RPMI7951 (cell line): ENCODE measurements at regions not wholly inside any gene's neighbourhood (a gene's known extent, or its start where the extent isn't known, plus 50 kb on each side); places are given as distances from the start of the nearest gene placed in this dataset.
A peak's percentile ranks its signal among the peaks of the same experiment; 100 is the strongest.

Experiments
- DNase-seq: peaks from one replicate; pipeline ENCODE4 v3.0.0-alpha.2; 2012; ENCODE audit warnings: low read depth

DNA sequence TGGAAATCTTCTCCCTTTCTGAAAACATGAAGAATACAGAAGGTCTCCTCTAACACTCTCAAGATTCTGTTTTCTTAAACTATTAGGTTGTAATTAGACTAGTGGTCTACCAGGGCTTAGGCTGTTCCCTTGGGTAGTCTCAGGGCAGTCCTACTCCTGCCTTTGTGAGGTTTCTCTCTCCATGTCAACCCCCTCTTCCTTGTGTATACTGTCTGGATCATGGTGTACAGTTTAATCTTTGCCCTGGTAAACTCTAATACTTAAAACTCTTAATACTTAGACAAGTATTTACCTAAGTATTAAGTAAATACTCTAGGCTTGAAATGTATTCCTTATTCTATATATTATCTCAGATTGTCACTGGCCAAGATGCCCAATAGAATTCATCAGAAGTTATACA, 480.3 kb upstream of the TNP1 start:
- no peak for DNase-seq

DNA sequence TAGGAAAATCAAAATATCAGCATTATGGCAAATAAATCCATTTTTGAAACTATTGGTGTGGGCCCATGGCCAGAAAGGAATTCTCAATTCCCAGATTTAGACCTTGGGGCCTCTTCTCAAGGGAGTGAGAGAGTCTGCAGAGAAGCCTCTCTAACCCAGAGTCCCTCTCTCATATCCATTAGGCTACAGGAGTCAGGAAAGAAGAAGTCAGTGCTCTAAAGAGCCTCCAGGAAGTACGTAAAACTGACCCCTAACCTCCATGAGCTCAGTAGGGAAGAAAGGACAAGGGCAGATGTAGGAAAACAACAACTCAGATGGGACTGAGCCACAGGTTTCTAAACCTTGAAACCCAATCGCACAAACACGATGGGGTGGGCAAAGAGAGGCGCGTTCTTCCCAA, 479.9 kb upstream of the TNP1 start:
- DNase-seq, result no peak

DNA sequence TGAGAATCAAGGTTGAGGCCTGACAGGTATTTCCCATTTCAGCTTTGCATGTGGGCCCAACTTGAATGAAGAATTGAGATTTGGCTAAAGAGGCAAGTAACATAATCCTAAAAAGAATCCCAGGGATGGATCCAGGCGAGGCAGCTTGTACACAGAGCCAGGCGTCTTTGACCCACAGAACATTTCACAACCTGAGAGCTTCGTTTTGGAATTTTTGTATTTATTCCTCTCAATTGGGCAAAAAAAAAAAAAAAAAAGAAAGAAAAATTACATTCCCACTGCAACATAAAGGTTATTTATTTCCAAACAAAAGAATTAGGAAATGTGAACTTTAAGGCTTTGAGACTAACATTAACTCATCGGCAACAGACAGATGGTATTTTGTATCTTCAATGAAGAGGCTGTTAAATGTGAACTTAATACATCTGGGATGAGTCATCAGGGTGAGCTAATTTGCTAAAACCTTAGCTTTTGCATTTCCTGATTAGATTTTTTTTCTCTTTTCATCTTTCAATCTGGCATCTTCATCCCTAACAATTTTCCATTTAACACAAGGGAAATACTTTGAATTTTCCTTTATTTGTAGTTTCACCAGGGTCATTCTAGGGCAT, 478.5 kb upstream of the TNP1 start:
- DNase-seq, result peak; percentile 86

DNA sequence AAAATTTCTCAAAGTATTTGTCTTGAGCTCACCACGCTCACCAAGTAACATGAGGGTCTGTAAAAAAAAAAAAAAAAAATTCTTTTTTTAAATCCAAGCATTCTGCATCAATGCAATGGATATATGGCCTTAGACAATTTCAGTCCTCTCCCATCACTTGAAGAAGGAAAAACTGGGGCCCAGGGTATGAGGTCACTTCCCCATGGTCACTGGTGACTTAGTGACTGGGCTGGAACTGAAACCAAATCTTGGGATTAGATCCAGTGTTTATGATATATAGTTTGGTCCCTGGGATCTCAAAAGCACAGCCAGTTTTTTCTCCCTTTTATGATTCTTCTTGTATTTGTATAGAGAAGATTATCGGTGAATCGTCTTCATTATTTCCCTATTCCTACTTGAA, 477.9 kb upstream of the TNP1 start:
- DNase-seq, result peak; percentile 48

DNA sequence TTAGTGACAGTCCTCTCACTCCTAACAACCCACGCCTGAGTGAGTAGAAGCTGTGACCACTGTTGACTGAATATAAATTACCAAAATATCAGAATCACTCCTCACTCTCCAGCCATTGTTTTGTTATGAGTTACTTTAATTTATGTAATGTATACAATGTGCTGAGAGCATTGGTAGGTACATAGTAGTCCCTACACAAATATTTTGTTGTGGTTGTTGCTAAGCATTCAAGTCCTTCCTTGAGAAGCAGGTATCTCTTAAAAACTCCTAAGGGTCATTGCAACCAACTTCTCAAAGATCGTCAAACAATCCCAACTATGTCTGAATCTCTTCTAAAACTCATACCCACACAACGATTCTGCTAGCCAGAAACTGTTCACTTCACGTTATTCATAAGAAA, 476.8 kb upstream of the TNP1 start:
- no peak for DNase-seq

DNA sequence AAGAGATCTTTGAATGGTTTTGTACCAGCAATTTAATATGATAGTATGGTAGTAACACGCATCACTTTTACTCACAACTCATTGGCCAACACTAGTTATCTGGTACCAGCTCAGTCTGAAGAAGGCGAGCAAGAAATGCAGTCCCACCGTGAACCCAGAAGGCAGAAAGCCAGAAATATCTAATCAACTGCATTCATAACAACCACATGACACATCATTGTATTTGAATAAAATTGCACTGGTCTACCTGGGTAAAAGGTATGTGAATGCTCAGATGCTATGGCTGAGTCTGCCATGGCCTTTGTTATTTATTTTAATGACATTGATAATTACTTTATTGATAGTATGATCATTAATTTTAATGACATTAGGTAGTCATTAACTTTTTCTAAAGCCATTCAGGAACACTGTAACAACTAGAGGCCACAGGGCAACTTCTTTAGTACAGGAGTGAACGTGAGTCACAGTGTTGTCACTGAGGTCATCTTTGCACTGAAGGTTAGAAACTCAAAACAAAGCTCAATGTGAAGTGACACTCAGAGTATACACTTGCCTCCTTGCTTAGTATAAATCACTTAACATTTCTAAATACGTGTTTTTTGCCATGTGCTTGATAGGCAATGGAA, 475.6 kb upstream of the TNP1 start:
- DNase-seq, result peak; percentile 42

DNA sequence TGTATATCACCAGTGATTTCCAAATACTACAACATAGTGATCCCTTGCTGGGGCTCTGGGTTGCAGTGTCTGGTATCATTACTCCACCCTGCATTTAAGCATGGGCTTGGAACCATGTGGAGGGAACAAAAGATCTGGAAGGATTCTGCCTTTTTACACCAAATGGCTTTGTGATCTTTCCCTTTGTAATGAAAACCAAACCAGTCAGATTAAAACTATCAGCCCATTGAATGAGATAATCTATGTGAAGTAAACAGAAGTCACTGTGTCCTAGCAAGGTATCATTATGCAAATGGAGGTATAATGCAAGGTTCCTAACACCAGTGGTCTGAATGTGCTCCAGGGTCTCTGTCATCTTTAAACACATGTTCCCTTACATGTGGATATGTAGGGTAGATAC, 474.7 kb upstream of the TNP1 start:
- no peak for DNase-seq

DNA sequence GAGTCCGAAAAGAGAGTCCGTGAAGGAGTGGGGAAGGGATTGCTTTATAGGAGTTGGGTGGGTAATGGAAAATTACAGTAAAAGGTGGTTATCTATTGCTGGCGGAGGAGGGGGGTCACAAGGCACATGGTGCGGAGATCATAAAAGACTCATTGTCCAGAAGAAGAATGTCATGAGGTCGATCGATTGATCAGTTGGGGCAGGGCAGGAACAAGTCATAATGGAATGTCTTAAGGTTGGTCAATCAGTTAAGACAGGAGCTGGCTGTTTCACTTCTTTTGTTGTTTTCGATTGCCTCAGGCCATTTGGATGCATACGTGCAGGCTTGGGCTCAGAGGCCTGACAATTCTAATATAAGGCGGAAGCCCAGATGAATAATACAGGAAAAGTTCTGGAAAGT, 473.0 kb upstream of the TNP1 start:
- DNase-seq, result no peak

DNA sequence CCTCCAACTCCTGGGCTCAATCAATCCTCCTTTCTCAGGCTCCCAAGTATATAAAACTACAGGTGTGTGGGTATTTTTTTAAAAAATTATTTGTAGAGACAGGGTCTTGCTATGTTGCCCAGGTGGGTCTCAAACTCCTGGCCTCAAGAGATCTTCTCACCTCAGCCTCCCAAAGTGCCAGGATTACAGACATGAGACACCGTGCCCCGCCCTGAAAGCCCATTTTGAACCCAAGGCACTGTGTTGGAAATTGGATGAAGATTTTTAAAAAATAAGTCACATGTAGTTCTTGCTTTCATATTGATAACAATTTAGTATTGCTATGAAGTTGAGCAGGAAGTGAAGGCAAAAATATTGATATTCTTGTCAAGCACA, 472.5 kb upstream of the TNP1 start:
- DNase-seq, result no peak

DNA sequence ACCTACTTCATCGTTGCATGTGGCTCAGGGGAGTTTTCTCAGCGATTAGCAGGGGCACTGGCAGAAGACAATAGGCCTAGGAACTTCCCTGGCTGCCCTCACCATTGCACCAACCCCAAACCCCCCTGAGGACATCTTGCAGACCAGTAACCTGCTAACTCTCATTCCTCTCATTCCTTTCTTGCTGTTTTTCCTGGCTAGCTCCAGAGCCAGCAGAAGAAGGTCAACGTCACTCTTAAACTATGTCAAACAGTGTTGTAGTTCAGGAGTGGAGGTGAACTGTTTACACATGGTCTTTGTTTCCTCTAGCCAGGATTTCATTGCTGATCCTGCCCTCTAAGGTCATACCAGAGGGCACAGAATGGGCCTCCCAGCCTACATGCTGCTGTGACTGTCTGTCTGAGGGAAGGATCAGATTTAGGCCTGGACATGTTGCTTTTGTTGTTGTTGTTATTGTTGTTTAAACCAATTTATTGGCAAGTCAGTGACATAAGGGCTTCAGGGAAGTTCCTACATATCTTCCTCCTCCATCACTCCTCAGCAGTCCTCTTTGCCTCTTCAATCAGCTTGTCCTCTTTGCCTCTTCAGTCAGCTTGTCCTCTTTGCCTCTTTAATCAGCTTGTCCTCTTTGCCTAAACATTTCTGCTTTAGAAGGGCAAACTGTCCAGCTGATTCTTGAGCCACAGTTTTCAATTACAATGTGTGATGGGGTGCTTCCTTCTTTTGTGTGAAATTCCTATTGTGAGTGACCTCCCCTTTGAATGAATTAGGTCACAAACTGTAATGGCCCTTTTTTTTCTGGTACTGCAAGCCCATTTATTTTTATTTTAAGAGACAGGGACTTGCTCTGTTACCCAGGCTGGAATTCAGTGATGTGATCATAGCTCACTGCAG, 471.9 kb upstream of the TNP1 start:
- DNase-seq, result peak; percentile 89

DNA sequence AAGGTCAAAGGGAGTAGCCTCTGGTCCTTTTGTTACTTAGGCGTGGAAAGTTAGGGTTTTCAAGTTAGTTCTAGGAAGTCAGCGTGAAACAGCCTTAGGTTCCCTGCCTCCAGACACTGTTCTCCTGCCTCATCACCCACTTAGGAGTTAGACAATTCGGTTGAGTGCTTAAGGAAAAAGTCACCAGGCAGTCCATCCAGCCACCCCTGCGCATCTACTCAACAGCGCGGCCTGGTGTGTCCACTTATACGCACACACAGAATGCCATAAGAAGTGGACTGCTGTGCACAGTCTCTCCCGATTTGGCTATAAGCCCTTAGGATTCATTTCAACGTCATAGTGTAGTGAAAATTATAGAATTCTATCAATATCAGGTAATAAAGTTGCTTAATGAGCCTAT, 470.8 kb upstream of the TNP1 start:
- DNase-seq, result no peak

DNA sequence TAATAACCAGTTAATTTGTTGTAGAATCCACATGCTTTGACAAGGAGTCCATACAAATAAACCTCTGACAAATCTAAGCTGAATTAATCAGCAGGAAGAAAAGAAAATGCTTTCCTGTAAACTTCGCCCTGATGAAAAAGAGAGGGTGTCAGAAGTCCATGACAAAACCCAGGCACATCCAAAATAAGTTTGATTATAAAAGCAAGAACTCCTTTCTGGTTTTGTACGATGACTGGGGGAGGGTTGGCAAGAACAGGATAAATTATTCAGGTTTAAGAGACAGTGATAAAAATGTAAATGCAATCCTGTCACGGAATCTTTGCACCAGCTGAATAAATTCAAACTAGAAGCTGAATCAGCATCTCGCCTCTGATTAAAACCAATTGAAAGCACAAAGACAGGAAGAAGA, 469.2 kb upstream of the TNP1 start:
- peak; percentile 35 for DNase-seq

DNA sequence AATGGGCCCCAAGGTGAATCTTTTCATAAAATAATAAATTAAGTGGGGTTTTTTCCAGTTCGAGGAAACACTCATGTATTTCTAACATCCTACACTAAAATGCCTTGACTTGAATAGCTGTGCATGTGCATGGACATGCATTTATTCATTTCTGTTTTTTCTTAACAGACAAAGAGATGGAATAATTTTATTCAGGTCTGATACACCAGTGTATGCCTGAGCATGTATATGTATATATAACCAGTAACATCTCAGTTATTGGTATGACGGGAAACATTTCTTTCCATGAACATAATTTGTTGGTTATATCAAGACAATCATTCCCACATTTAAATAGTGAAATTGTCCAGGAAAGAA, 468.7 kb upstream of the TNP1 start:
- DNase-seq, result no peak

DNA sequence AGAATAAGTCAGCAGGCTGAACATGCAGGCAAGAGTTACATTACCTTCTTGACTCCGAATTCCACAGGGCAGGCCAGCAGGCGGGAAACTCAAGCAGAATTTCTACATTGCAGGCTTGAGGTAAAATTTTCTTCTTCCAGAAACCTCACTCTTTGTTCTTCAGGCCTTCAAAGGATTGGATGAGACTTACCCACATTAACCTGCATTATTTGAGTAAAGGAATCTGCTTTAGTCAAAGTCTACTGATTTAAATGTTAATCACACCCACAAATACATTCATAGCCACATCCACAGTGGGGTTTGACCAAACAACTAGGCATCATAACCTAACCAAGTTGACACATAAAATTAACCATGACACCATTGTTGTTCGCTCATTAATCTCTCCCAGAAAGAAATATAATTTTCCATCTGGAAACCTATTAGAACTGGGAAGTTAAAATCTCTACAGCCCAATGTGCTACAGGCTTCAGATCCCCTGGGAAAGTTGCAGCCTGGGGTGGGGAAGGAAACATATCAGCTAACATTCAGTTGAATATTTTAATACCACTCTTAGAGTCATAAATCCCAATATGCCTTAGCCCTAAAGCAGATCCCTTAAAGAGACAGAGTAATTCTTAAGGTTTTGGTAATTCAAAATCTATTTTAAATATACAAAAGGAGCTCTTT, 468.2 kb upstream of the TNP1 start:
- DNase-seq, result no peak

DNA sequence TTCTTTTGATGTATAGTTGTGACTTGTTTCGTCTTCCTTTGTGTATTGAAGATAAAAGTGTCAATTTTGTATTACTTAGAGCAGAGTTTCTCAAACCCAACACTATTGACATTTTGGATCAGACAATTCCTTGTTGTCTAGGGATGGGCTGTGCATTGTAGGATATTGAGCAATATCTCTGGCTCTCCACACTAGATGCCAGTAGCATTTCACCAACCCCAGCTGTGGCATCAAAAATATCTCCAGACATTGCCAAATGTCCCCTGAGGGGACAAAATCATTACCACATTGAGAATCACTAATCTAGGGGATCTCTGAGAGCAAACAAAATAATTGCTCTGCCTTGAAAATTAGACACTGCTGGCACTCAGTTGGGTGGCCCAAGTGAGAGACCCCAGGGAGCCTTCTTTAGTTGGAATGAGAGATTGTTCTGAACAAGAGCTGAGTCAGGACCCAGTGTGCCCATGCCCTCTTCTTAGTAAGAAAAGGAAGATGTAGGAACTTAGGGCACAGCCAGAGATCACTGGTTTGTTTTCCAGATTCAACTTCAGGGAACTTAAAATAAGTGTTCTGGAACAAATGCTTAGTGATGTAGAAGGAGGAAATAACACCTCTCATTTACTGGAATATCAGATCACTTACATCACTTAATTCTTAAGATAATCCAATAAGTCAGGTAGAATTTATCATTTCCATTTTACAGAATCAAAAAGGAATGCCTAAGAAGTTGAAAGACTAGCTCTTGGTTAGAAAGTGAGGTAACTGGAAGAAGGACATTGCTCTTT, 466.6 kb upstream of the TNP1 start:
- DNase-seq, result peak; percentile 86

DNA sequence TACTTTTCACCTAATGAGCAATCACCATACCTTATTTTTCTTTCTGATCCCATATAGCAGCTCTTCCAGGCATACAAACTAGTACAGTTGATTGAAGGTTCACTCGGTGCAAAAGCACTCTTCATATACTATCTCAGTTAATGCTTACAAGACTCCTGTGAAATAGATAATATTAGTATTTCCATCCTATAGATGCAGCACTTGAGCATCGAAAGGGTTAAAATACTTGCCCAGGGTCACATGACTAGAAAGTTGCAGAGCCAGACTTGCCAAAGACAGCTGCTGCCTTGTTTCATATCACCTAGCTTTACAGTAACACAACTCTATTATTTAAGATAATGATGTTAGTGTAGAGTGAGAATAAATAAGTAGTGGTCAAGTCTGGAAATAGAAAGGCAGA, 466.0 kb upstream of the TNP1 start:
- peak; percentile 21 for DNase-seq

DNA sequence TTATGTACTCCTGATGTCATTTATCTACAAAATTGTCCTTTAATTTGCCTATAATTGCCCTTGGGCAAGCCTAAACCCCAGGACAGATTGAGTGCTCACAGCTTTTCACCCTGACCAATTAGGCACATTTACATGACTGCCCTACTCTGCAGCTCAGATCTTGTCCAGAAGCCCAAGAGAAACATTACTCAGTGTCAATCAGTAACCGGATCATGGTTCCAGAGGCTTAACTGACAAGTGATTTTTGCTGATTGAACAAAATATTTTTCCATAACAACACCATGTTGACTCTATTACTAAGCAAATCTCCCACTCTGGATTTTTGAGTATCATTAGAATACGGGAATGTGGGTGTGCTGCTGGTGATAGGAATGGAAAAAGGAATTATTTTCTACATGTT, 465.4 kb upstream of the TNP1 start:
- no peak for DNase-seq

DNA sequence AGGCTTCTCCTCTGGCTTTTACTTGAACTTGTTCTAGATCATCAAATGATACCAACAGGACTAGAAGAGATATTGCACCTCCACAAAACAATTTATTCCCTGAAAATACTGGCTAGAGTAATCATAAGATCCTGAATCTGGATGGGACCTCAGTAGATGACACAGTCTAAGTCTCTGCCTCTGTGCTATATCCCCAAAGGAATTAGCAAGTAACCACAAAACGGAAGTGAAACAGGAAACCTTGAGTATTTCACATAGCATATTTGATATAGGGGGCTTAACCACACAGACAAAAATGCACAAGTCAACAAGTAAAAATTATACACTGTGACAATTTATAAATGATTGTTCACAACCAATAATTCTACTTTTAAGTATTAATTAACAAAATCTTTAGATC, 456.9 kb upstream of the TNP1 start:
- DNase-seq, result peak; percentile 56

DNA sequence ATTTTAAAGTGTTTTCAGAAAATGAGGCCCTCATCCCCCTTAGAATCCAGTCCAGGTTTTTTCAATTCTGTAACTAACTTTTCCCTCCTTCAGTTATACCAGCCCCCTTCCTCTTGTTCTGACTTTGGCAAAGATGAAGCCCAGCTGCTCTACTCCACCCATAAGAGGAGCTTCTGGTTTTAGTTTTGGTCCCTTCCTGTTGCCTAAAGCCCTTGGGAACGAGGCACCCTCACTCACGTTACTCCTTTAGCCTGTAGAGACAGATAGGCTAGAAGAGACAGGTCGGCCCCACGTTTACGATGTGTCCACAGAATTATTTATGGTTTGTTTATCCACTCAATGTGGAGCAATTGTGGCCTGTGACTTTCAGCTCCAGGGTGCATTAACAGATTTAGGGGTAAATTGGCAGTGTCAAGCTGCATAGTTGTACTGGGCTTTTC, 454.2 kb upstream of the TNP1 start:
- no peak for DNase-seq

DNA sequence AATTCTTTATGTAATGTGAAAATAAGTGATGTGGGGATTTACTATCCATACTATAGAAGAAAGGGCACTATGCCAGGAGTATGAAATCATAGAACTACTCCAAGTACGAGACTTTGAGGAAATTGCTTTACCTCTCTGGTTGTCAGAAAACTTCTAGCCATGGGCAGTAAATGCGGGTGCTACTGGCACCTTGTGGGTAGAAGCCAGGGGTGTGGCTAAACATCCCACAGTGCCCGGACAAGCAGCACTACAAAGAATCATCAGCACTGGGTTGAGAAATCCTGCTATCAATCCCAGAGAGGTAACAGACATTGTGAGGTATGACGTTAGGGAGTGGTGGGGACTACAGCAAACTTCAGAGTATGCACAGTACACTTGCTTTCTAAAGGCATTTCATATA, 453.5 kb upstream of the TNP1 start:
- no peak for DNase-seq

DNA sequence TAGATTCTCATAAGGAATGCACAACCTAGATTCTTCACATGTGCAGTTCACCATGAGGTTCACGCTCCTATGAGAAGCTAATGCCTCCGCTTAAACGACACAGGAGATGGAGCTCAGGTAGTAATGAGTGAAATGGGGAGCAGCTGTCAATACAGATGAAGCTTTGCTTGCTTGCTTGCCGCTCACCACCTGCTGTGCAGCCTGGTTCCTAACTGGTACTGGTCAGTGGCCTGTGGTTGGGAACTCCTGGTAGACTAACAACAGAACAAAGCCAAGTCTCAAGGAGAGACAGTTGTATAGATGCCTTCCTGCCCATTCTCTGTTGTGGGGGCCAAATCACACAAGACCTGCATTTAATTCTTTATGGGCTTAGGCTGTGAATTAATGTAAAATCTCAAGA, 449.2 kb upstream of the TNP1 start:
- no peak for DNase-seq

DNA sequence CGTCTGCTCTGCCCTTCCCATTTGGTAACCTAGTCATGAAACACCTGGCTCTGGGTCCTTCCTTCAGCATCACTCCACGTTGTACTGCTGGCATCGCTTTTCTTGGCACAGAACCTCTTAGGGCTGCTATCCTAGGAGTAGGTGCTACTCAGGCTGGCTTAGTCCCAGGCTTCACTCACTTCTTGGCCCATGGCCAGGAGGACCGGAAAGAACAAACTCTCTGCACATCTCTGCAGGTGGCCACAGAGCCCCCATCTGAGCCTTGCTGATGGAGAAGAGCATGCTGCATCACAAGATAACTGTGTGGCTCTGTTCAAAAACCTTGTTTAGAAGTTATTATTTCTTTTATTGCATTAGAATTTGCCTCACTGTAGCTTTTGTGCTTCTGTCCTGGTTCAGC, 447.2 kb upstream of the TNP1 start:
- no peak for DNase-seq
